Vagina (tissue), 2 donors: ENCODE measurements at regions not wholly inside any gene's neighbourhood (a gene's known extent, or its start where the extent isn't known, plus 50 kb on each side); places are given as distances from the start of the nearest gene placed in this dataset.

Experiments
- DNase-seq, 2 donors: peaks; one replicate each; pipeline ENCODE4 v3.0.0-alpha.2; 2017; ENCODE audit errors: extremely low spot score in 2 of 2
- H3K27ac ChIP-seq: fragments of 200-600 bp; sonication (generic); one replicate; pipeline ENCODE4 v1.5.1; 2019
- H3K27me3 ChIP-seq: fragments of 200-600 bp; sonication (generic); one replicate; pipeline ENCODE4 v1.5.1; 2019
- H3K36me3 ChIP-seq, 2 donors: fragments of 200-600 bp; sonication (generic); one replicate each; pipeline ENCODE4 v1.5.1; 2017 to 2019
- H3K4me1 ChIP-seq: fragments of 200-600 bp; sonication (generic); one replicate; pipeline ENCODE4 v1.5.1; 2019
- H3K4me3 ChIP-seq, 2 donors: fragments of 200-600 bp; sonication (generic); 1 replicate in 1 of 2; 2 replicates in 1 of 2; pipeline ENCODE4 v1.5.1; 2016 to 2019
- H3K9me3 ChIP-seq: fragments of 200-600 bp; sonication (generic); one replicate; pipeline ENCODE4 v1.5.1; 2019
- CTCF ChIP-seq, 3 experiments: fragments of 450-650 bp in 2 of 3; fragments of 200-600 bp in 1 of 3; sonication (generic) in 1 of 3; IDR thresholded peaks; one replicate each; pipeline ENCODE4 v1.5.1; 2017 to 2019; ENCODE audit warnings: antibody characterized with exemption in 3 of 3, mild to moderate bottlenecking in 2 of 3, moderate library complexity in 2 of 3
- POLR2A ChIP-seq, 2 donors: fragments of 450-650 bp; IDR thresholded peaks; one replicate each; pipeline ENCODE4 v1.6.1; 2017; ENCODE audit warnings: antibody characterized with exemption in 2 of 2, mild to moderate bottlenecking in 2 of 2, moderate library complexity in 2 of 2
- POLR2AphosphoS5 ChIP-seq, 2 donors: sonication (generic); formaldehyde crosslinking; IDR thresholded peaks; one replicate each; pipeline ENCODE4 v1.9.0; 2017; ENCODE audit warnings: antibody characterized with exemption in 2 of 2, mild to moderate bottlenecking in 2 of 2, low read depth in 1 of 2; ENCODE audit not compliant: insufficient read depth in 1 of 2
- intact Hi-C: fragments of 100-400 bp; cut with DNase I; formaldehyde crosslinking; loops from one replicate; pipeline ENCODE4 v1.15.1; 2023

GRCh38 chr4:124343661-124344171 lies 368.8 kb downstream of the ANKRD50 start:
- DNase-seq, result no peak
- Histone ChIP-seq H3K27me3 (no peaks in the 10 kb centered on the region), H3K27ac (no peak overlapping the region), H3K4me1 (peaks cover 5% of the 10 kb centered on the region), H3K4me3 (no peak overlapping the region), H3K9me3 (no peaks in the 10 kb centered on the region), H3K36me3 (no peaks in the 10 kb centered on the region)
- TF ChIP-seq POLR2A (IDR thresholded peaks at IDR 0.05) (no peak), POLR2AphosphoS5 (IDR thresholded peaks at IDR 0.05; ENCODE audit: insufficient read depth in 1 of 2, low read depth in 1 of 2) (no peak), CTCF (IDR thresholded peaks at IDR 0.05) (no peak)
- intact Hi-C loops, result no loop called here

- no peaks in the 10 kb centered on the region for H3K4me1 ChIP-seq
- H3K4me3 ChIP-seq, result no peak overlapping the region
- no peak for TF ChIP-seq POLR2A (IDR thresholded peaks at IDR 0.05)
- TF ChIP-seq POLR2AphosphoS5 (IDR thresholded peaks at IDR 0.05; ENCODE audit: insufficient read depth in 1 of 2, low read depth in 1 of 2), result no peak
- no peak for TF ChIP-seq CTCF (IDR thresholded peaks at IDR 0.05)
- no peaks in the 10 kb centered on the region for H3K27me3 ChIP-seq
- H3K27ac ChIP-seq, result no peak overlapping the region
- H3K9me3 ChIP-seq, result no peaks in the 10 kb centered on the region
- intact Hi-C loops, result no loop called here
- no peak for DNase-seq
- no peaks in the 10 kb centered on the region for H3K36me3 ChIP-seq
Measured at GRCh38 chr4:124372916-124373315, 339.6 kb downstream of the ANKRD50 start.

- H3K9me3 ChIP-seq, result no peaks in the 10 kb centered on the region
Measured at GRCh38 chr4:124386163-124386562, 326.4 kb downstream of the ANKRD50 start.

GRCh38 chr4:124386648-124387047 lies 325.9 kb downstream of the ANKRD50 start:
- no peak for DNase-seq
- H3K27me3 ChIP-seq, result no peaks in the 10 kb centered on the region
- H3K9me3 ChIP-seq, result no peaks in the 10 kb centered on the region
- no peak overlapping the region for H3K27ac ChIP-seq
- peaks cover 7% of the 10 kb centered on the region for H3K4me1 ChIP-seq
- intact Hi-C loops, result no loop called here
- no peak overlapping the region for H3K4me3 ChIP-seq
- H3K36me3 ChIP-seq, result no peaks in the 10 kb centered on the region
- no peak for TF ChIP-seq POLR2A (IDR thresholded peaks at IDR 0.05)
- TF ChIP-seq CTCF (IDR thresholded peaks at IDR 0.05), result no peak
- no peak for TF ChIP-seq POLR2AphosphoS5 (IDR thresholded peaks at IDR 0.05; ENCODE audit: insufficient read depth in 1 of 2, low read depth in 1 of 2)

More at GRCh38 chr4:124386163-124386562, 326.4 kb downstream of the ANKRD50 start:
- intact Hi-C loops, result no loop called here
- H3K27ac ChIP-seq, result no peak overlapping the region
- no peaks in the 10 kb centered on the region for H3K36me3 ChIP-seq
- no peak overlapping the region for H3K4me3 ChIP-seq
- H3K4me1 ChIP-seq, result peaks cover 7% of the 10 kb centered on the region
- TF ChIP-seq POLR2AphosphoS5 (IDR thresholded peaks at IDR 0.05; ENCODE audit: insufficient read depth in 1 of 2, low read depth in 1 of 2) (no peak), POLR2A (IDR thresholded peaks at IDR 0.05) (no peak), CTCF (IDR thresholded peaks at IDR 0.05) (no peak)
- no peak for DNase-seq
- H3K27me3 ChIP-seq, result no peaks in the 10 kb centered on the region

- Histone ChIP-seq H3K36me3 (no peaks in the 10 kb centered on the region), H3K27me3 (no peaks in the 10 kb centered on the region), H3K4me3 (no peak overlapping the region), H3K9me3 (no peaks in the 10 kb centered on the region), H3K27ac (no peak overlapping the region), H3K4me1 (peaks cover 7% of the 10 kb centered on the region)
- intact Hi-C loops, result no loop called here
- no peak for DNase-seq
- TF ChIP-seq CTCF (IDR thresholded peaks at IDR 0.05) (no peak), POLR2AphosphoS5 (IDR thresholded peaks at IDR 0.05; ENCODE audit: insufficient read depth in 1 of 2, low read depth in 1 of 2) (no peak), POLR2A (IDR thresholded peaks at IDR 0.05) (no peak)
Measured at GRCh38 chr4:124389591-124389990, 322.9 kb downstream of the ANKRD50 start.
